NCI-H345 (cell line): ENCODE measurements at regions not wholly inside any gene's neighbourhood (a gene's known extent, or its start where the extent isn't known, plus 50 kb on each side); places are given as distances from the start of the nearest gene placed in this dataset.

ENCODE experiments used
- DNase-seq: peaks from one replicate; lab custom pipeline; 2025; lab: John Stamatoyannopoulos, UW

GRCh38 chr5:39742916-39743315 is 318.1 kb upstream of the DAB2 start:
- DNase-seq = no peak

GRCh38 chr5:39740404-39740803 is 315.6 kb upstream of the DAB2 start:
- no peak for DNase-seq

GRCh38 chr5:39732166-39732565 is 307.4 kb upstream of the DAB2 start:
- no peak for DNase-seq

DNA sequence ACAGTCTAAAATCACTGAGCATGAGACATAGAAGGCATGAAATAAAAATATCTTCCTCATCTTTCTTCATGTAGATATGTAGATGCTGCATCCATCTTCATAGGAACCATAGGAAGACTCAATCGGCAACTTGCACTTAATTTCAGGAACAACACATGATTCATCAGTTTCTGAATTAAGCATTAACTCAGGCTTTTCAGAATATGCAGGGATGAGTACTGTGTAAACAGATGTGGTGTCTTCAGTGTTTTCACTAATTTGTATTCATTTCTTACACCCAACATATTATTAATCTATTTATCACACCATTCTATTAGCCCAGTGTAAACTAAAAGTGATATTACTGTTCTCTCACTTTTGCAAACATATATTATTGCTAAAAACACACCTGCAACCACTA is 305.9 kb upstream of the DAB2 start:
- DNase-seq = no peak

DNA sequence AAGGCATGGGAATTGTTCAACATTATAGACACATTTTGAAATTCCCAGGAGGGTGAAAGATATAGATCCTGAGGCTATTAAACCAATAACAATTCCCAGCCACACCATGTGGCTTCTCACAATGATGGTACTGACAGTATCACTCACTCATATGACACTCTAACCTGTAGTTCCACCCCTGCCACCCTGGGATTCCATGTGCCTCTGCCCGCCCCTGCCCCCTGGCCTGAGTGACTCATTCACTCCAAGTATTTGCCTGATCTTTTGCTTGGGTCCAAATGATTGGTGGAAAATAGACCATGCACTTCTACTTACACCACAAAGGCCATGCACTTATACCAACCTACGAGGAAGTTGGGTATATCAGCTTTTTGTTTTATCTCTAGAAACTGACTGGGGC is 305.2 kb upstream of the DAB2 start:
- no peak for DNase-seq

DNA sequence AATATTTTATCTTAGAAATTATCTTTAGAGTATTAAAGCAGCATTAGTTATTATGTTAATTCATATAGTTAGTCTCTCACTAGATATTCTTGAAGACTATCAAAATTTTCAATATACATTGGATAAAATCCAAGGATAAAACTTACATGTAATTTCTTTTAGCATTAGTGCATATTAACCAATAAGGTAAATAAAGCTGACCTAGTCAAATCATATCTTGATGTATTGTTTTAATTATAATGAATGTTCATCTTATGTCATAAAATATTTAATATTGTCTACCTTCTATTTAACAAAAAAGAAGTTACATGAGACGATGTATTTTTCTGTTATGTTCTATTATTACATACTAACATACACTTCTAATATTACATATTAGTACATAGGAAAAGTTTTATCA is 301.7 kb upstream of the DAB2 start:
- no peak for DNase-seq

DNA sequence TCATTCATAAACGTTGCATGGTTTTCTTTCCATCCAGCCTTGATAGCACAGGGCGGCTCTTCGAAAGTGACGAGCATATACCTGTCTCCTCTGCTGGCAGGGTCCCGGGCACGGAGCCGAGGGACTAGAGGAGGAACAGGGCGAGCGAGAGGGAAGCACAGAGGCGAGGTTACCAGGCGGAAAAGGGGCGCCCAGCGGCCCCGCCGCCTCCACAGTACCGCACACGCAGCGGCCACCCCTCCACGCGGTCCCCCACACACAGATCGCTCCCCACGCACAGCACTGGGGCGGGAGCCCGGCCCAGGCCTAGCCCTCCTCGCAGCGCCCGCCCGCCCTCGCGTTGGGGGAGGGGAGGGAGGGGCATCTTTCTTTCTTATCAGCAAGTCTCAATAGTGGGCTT is 296.6 kb upstream of the DAB2 start:
- DNase-seq = no peak

DNA sequence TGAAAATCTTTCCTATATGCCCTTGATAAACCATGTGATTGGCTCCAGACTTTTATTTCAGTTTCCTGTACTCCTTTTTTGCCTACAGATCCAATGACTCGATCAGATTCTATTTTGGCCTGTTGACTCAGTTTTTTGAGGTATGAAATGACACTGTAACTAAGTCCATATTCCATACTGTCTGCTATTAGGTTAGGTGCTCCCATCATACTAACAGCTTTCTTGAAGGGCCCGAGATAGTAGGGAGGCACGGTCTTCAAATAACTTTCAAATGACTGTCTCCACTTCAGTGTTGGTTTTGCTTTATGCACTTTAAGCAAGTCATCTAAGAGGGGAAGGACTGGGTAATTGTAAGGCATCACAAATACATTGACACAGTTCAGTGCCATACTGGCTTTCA is 295.4 kb upstream of the DAB2 start:
- no peak for DNase-seq

- DNase-seq = no peak
Observed at GRCh38 chr5:39717176-39717897, 292.6 kb upstream of the DAB2 start.

DNA sequence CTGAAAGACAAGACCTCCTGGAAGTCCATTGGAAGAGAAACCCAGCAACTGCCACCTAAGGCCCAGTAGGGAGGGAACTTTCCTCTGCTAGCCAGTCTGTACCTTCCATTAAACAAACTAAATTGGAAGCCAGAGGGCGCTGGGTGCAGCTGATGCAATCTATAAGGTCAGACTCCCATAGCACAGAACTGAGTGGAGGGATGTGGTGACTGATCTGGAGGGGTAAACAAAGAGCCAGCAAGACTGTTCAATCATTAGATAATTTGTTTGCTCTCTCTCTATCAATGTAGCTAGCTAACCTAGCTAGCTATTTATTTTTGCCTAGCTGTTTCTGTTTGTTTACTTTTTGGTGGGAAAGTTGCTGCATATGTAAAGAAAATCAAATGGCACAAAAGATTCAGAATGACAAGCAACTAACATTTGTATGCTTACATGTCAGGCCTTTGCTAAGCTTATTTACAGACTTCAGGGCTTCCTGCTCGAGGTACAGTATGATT is 291.8 kb upstream of the DAB2 start:
- DNase-seq = no peak

DNA sequence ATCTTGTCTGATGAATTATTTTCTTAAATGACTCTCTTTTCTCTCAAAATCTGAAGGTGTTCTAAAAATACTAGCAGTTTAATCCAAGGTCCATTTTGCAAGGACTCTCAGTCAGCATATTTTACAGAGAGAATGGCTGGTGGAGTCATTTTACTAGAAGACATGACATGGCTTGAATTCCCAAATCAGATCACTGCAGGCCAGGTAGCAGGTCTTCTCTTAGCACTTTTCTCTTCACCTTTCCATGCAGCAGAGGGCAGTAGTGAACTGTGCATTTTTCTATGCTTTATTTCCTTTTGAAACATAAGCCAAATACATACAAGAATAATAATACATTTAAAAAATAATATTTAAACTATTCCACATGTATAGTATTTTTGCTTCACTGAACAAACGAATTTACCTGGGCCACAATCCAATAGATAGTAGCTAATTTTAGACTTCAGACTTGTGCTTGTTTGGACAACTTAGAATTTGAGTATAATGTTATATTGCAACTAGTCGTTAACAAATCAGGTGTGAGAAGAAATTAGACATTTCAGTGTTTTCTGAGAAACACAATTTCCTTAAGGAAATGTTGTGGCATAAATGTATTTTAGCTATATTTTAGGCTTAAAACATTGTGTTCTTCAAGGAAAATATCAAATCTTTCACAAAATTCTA is 289.4 kb upstream of the DAB2 start:
- peak; percentile 1 for DNase-seq

GRCh38 chr5:39713250-39713916 is 288.6 kb upstream of the DAB2 start:
- no peak for DNase-seq

GRCh38 chr5:39712316-39713249 is 287.8 kb upstream of the DAB2 start:
- DNase-seq = no peak

DNA sequence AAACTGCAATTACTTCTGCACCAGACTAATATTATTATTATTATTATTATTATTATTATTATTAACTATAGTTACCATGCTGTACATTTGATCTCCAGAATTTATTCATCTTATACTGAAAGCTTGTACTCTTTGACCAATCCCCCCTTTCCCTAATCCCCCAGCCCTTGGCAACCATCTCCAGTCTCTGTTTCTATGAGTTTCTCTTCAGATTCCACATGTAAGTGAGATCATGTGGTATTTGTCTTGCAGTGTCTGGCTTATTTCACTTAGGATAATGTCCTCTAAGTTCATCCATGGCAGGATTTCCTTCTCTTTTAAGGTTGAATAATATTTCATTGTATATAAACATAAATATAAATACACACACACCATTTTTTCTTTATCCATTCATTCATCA is 287.0 kb upstream of the DAB2 start:
- no peak for DNase-seq

DNA sequence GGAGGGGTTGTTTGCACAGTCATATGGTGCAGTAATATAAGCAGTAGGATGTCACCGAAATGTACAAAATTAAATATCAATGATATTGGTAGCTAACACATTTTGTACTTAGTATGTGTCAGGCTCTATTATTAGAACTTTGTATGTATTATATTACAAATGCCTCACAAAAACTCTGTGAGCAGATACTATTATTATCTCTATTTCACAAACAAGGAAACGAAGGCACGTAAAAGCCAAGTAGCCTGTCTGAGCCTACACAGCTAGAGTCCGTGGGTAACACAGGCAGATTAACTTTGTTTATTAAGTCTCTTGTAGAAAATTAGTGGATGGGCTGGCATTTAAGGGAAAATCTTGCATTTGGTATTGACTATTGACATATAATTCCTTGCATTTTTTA is 284.3 kb upstream of the DAB2 start:
- DNase-seq = no peak

DNA sequence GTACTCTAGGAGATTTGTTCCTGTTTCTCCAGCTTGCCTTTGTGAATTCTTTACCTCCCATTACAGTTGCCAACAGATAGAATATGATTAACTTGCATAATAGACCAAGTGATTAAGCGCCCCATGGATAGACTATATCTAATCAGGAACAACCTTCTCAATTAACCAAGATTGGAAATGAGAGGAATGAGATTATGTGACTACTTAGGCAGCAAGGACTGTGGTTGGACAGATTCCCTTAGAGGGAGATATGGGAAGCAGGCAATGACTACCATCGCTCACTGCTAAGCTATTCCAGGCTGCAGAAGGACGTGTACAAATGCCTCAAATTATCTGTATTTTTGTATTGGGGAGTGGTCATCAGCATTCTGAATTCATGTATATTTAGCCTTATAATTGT is 278.1 kb upstream of the DAB2 start:
- DNase-seq = no peak

DNA sequence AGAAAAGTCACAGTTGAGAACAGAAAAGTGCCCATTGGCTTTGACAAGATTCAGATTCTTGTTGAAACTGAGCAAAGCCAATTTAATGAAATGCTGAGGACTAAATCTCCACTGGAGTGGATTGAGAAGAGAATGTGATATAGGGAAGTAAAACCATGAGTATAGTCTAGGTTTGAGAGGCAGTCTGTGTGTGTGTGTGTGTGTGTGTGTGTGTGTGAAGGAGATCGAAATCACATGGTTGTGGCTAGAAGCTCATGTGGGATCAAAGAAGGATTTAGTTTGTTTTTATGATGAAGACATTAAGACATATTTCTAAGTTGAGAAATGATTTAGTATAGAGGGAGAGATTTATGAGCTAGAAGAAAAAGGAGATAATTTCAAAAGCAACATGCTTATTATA is 275.7 kb upstream of the DAB2 start:
- DNase-seq = no peak

GRCh38 chr5:39698838-39699560 is 274.2 kb upstream of the DAB2 start:
- DNase-seq = no peak

DNA sequence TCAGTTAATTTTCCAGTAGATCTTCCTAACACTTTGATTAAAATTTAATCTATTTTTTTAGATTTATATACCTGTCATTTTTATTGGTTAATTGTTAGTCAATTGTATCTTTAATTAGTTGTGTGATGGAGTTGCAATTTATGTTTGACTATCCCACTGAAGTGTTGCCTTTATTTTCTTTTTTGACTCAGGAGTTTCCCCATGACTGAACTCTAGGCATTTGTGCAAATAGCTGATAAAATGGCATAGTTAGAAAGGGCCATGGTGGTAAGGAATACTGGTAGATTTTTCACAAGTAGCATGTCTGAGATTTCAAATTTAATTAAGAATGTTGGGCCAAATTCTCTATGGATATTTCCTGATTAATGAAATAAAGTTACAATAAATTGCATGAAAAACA is 273.1 kb upstream of the DAB2 start:
- DNase-seq = no peak

GRCh38 chr5:39696672-39697398 is 272.1 kb upstream of the DAB2 start:
- DNase-seq = no peak

DNA sequence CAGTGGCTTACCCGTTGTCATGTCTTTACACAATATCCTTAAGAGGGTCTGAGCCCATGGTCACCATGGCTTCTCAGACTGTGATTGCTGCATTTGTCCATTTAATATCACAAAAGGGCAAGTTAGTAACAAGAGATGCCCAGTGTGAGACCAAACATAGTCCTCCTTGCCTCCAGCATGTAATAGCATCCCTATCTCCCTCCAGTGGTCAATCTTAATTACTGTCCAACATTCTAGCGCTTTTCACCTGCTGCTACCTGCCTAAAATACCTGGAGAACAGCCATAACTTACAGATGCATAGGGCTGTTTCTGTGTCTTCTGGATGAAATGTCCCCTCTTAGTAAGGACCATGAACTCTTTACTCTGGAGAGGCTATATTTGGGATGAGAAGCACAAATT is 267.2 kb upstream of the DAB2 start:
- DNase-seq = no peak
